Esophagus (tissue), 2 donors: ENCODE measurements at regions not wholly inside any gene's neighbourhood (a gene's known extent, or its start where the extent isn't known, plus 50 kb on each side); places are given as distances from the start of the nearest gene placed in this dataset.

ENCODE experiments used
- H3K27ac ChIP-seq, 2 donors: one replicate each; pipeline ENCODE4 v1.5.1; 2013; ENCODE audit warnings: low read depth in 2 of 2, mild to moderate bottlenecking in 2 of 2, inconsistent platforms in 1 of 2, low read length in 1 of 2, moderate library complexity in 1 of 2
- H3K27me3 ChIP-seq, 2 donors: one replicate each; pipeline ENCODE4 v1.6.1; 2013; ENCODE audit warnings: low read length in 2 of 2, control low read depth in 1 of 2, mild to moderate bottlenecking in 1 of 2; ENCODE audit not compliant: insufficient read depth in 2 of 2, control insufficient read depth in 1 of 2
- H3K36me3 ChIP-seq, 2 donors: one replicate each; pipeline ENCODE4 v1.6.1; 2013; ENCODE audit warnings: low read length in 1 of 2; ENCODE audit not compliant: control insufficient read depth in 2 of 2, insufficient read depth in 2 of 2
- H3K4me1 ChIP-seq, 2 donors: one replicate each; pipeline ENCODE4 v1.6.1; 2013; ENCODE audit warnings: low read length in 1 of 2; ENCODE audit not compliant: control insufficient read depth in 2 of 2, insufficient read depth in 2 of 2
- H3K4me3 ChIP-seq, 2 donors: one replicate each; pipeline ENCODE4 v1.5.1; 2013; ENCODE audit warnings: low read length in 2 of 2, mild to moderate bottlenecking in 2 of 2, low read depth in 1 of 2, moderate library complexity in 1 of 2
- H3K9me3 ChIP-seq, 2 donors: one replicate each; pipeline ENCODE4 v1.6.1; 2013; ENCODE audit warnings: mild to moderate bottlenecking in 2 of 2, low read depth in 1 of 2, low read length in 1 of 2, moderate library complexity in 1 of 2; ENCODE audit not compliant: control insufficient read depth in 2 of 2, insufficient read depth in 1 of 2
- WGBS, 2 donors: extraction: QIAGEN DNeasy Blood & Tissue Kit; methylation state at CpG; one replicate each; pipeline ENCODE4 v1.1.7; 2013; 5-methylcytosine and 5-hydroxymethylcytosine counted together
- donor health status: healthy with polysubstance abuse.
- donor health status: Bipolar disorder and iron deficiency.

- no peaks in the 10 kb centered on the region for H3K27me3 ChIP-seq
- no peaks in the 10 kb centered on the region for H3K4me1 ChIP-seq
- peaks cover 0 to 3% of the 10 kb centered on the region in 2 donors for H3K9me3 ChIP-seq
- no peak overlapping the region for H3K4me3 ChIP-seq
- no peak overlapping the region for H3K27ac ChIP-seq
- no peaks in the 10 kb centered on the region for H3K36me3 ChIP-seq
- 13 to 31% methylated on average over 1 of the region's 1 CpG for WGBS, 2 donors
Observed at GRCh38 chr14:48771717-48772116, 814.5 kb downstream of the RPS29 start.

GRCh38 chr14:48751293-48751692 is 834.9 kb downstream of the RPS29 start:
- Histone ChIP-seq H3K4me1 (no peaks in the 10 kb centered on the region), H3K4me3 (no peak overlapping the region), H3K27me3 (no peaks in the 10 kb centered on the region), H3K27ac (no peak overlapping the region), H3K36me3 (no peaks in the 10 kb centered on the region), H3K9me3 (peaks cover 0 to 3% of the 10 kb centered on the region in 2 donors)

- no peaks in the 10 kb centered on the region for H3K27me3 ChIP-seq
- no peak overlapping the region for H3K4me3 ChIP-seq
- H3K9me3 ChIP-seq: peaks cover 0 to 3% of the 10 kb centered on the region in 2 donors
- no peak overlapping the region for H3K27ac ChIP-seq
- no peaks in the 10 kb centered on the region for H3K36me3 ChIP-seq
- no peaks in the 10 kb centered on the region for H3K4me1 ChIP-seq
- WGBS, 2 donors: 42 to 43% methylated on average over 2 of the region's 2 CpGs
Observed at GRCh38 chr14:48748151-48748675, 838.0 kb downstream of the RPS29 start.

- H3K27me3 ChIP-seq: no peaks in the 10 kb centered on the region
- H3K4me1 ChIP-seq: no peaks in the 10 kb centered on the region
- H3K9me3 ChIP-seq: peaks cover 0 to 3% of the 10 kb centered on the region in 2 donors
- no peak overlapping the region for H3K27ac ChIP-seq
- 43 to 58% methylated on average over 3 of the region's 3 CpGs for WGBS, 2 donors
- no peak overlapping the region for H3K4me3 ChIP-seq
- no peaks in the 10 kb centered on the region for H3K36me3 ChIP-seq
Observed at GRCh38 chr14:48747561-48748089, 838.6 kb downstream of the RPS29 start.

- H3K4me1 ChIP-seq: no peaks in the 10 kb centered on the region
- WGBS, 2 donors: 62 to 67% methylated on average over 2 of the region's 2 CpGs
- H3K36me3 ChIP-seq: no peaks in the 10 kb centered on the region
- no peaks in the 10 kb centered on the region for H3K27me3 ChIP-seq
- H3K9me3 ChIP-seq: peaks cover 0 to 3% of the 10 kb centered on the region in 2 donors
- no peak overlapping the region for H3K27ac ChIP-seq
- no peak overlapping the region for H3K4me3 ChIP-seq
Observed at GRCh38 chr14:48744202-48744601, 842.0 kb downstream of the RPS29 start.

- Histone ChIP-seq H3K9me3 (peaks cover 0 to 7% of the 10 kb centered on the region in 2 donors), H3K27me3 (no peaks in the 10 kb centered on the region), H3K4me3 (no peak overlapping the region), H3K36me3 (no peaks in the 10 kb centered on the region), H3K27ac (no peak overlapping the region), H3K4me1 (no peaks in the 10 kb centered on the region)
- 63 to 67% methylated on average over 1 of the region's 1 CpG for WGBS, 2 donors
Observed at GRCh38 chr14:48738186-48738925, 847.8 kb downstream of the RPS29 start.

GRCh38 chr14:48735607-48736006 is 850.6 kb downstream of the RPS29 start:
- H3K36me3 ChIP-seq: no peaks in the 10 kb centered on the region
- H3K27ac ChIP-seq: no peak overlapping the region
- no peak overlapping the region for H3K4me3 ChIP-seq
- H3K9me3 ChIP-seq: peaks cover 0 to 7% of the 10 kb centered on the region in 2 donors
- 94 to 95% methylated on average over 3 of the region's 3 CpGs for WGBS, 2 donors
- no peaks in the 10 kb centered on the region for H3K27me3 ChIP-seq
- H3K4me1 ChIP-seq: no peaks in the 10 kb centered on the region

GRCh38 chr14:48731260-48731659 is 854.9 kb downstream of the RPS29 start:
- Histone ChIP-seq H3K36me3 (no peaks in the 10 kb centered on the region), H3K27ac (no peak overlapping the region), H3K4me1 (no peaks in the 10 kb centered on the region), H3K27me3 (no peaks in the 10 kb centered on the region), H3K9me3 (peaks cover 0 to 7% of the 10 kb centered on the region in 2 donors), H3K4me3 (no peak overlapping the region)
- WGBS, 2 donors: 44 to 53% methylated on average over 2 of the region's 2 CpGs

- no peak overlapping the region for H3K4me3 ChIP-seq
- no peaks in the 10 kb centered on the region for H3K4me1 ChIP-seq
- no peaks in the 10 kb centered on the region for H3K36me3 ChIP-seq
- H3K27ac ChIP-seq: no peak overlapping the region
- no peaks in the 10 kb centered on the region for H3K9me3 ChIP-seq
- 64 to 66% methylated on average over 6 of the region's 6 CpGs for WGBS, 2 donors
- no peaks in the 10 kb centered on the region for H3K27me3 ChIP-seq
Observed at GRCh38 chr14:48726080-48726642, 860.0 kb downstream of the RPS29 start.
